ENCODE measurements at regions not wholly inside any gene's neighbourhood (a gene's known extent, or its start where the extent isn't known, plus 50 kb on each side); places are given as distances from the start of the nearest gene placed in this dataset.

DNA sequence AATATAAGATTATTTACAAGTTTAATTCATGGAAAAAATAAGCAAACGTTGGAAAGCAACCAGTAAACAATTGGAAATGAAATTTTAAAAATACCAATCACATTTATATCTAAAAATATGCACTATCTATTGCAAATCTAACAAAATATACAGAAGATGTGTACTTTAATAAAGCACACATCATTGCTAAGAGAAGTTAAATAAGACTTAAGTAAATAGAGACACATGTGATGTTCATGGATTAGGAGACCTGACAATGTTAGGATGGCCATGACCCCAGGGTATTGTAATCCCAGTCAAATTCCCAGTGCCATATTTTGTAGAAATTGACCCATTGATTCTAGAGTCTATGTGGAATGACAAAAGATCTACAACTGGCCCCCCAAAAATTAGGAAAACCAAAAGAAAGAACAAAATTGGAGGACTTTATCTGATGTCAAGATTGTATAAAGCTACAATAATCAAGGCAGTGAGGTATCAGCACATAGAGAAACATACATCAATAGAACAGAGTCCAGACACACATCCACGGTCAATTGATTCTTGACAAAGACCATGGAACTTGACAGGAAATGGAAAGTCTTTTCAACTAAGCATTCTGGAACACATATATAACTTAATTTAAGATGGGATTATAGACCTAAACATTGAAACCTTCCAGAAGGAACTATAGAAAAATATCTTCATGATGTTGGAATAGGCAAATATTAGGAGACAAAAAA is 90.8 kb upstream of the USP29 start:
- no peak overlapping the region for H3K9ac ChIP-seq (ENCODE audit: low read length)
- H3K27ac ChIP-seq (ENCODE audit: low read length), result no peak overlapping the region
- no peaks in the 10 kb centered on the region for H3K79me2 ChIP-seq (ENCODE audit: low read length)
- H4K20me1 ChIP-seq (ENCODE audit: insufficient read depth, low read length), result no peaks in the 10 kb centered on the region
- no peaks in the 10 kb centered on the region for H3K4me1 ChIP-seq (ENCODE audit: low read length)
- H3K27me3 ChIP-seq (replicated peaks; ENCODE audit: insufficient read depth, low read length), result no peaks in the 10 kb centered on the region
- H3K4me2 ChIP-seq (ENCODE audit: low read depth, low read length), result no peak overlapping the region
- TF ChIP-seq EZH2 (optimal IDR thresholded peaks at IDR 0.05; ENCODE audit: low read depth, low read length) (no peak), EZH2phosphoT487 (IDR thresholded peaks at IDR 0.05; ENCODE audit: low read length) (no peak)
- TF ChIP-seq, protein P1, sequence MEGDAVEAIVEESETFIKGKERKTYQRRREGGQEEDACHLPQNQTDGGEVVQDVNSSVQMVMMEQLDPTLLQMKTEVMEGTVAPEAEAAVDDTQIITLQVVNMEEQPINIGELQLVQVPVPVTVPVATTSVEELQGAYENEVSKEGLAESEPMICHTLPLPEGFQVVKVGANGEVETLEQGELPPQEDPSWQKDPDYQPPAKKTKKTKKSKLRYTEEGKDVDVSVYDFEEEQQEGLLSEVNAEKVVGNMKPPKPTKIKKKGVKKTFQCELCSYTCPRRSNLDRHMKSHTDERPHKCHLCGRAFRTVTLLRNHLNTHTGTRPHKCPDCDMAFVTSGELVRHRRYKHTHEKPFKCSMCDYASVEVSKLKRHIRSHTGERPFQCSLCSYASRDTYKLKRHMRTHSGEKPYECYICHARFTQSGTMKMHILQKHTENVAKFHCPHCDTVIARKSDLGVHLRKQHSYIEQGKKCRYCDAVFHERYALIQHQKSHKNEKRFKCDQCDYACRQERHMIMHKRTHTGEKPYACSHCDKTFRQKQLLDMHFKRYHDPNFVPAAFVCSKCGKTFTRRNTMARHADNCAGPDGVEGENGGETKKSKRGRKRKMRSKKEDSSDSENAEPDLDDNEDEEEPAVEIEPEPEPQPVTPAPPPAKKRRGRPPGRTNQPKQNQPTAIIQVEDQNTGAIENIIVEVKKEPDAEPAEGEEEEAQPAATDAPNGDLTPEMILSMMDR (IDR thresholded peaks at IDR 0.05; ENCODE audit: low read length), result no peak
- no peak for DNase-seq
- no peaks in the 10 kb centered on the region for H3K9me3 ChIP-seq (replicated peaks; ENCODE audit: insufficient read depth, low read length)
- no peaks in the 10 kb centered on the region for H3F3A ChIP-seq (ENCODE audit: insufficient read depth, low read length)
- no peaks in the 10 kb centered on the region for H3K9me2 ChIP-seq (replicated peaks; ENCODE audit: insufficient read depth, low read length)
- H3K36me3 ChIP-seq (replicated peaks; ENCODE audit: insufficient read depth, low read length), result no peaks in the 10 kb centered on the region
- H2AFZ ChIP-seq (ENCODE audit: low read length), result no peak overlapping the region
- H3K4me3 ChIP-seq (ENCODE audit: low read length), result no peak overlapping the region

GRCh38 chr19:57031106-57031505 is 88.7 kb upstream of the USP29 start:
- DNase-seq, result no peak
- no peaks in the 10 kb centered on the region for H3K9me3 ChIP-seq (replicated peaks; ENCODE audit: insufficient read depth, low read length)

DNA sequence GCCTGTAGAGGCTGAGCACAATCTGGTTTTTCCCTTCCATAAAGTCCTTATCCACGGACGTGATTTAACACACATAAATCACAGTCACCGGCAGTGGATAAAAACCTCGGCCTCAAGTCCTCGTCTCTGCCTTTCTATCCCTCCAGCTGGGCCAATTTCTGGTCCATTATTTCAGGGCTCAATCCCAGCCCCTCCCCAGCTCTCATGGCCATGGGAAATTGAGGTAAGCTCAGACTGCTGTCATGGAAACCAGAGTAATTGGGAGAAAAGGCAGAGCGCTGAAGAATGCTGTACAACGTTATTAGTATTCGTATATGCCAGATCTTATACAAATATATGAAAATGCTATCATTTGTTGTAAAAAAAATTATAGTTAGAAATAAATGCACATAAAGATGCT is 86.2 kb upstream of the USP29 start:
- no peaks in the 10 kb centered on the region for H3F3A ChIP-seq (ENCODE audit: insufficient read depth, low read length)
- H3K27me3 ChIP-seq (replicated peaks; ENCODE audit: insufficient read depth, low read length), result no peaks in the 10 kb centered on the region
- H3K9me2 ChIP-seq (replicated peaks; ENCODE audit: insufficient read depth, low read length), result no peaks in the 10 kb centered on the region
- H3K4me3 ChIP-seq (ENCODE audit: low read length), result no peak overlapping the region
- no peak overlapping the region for H2AFZ ChIP-seq (ENCODE audit: low read length)
- no peak overlapping the region for H3K27ac ChIP-seq (ENCODE audit: low read length)
- TF ChIP-seq EZH2 (optimal IDR thresholded peaks at IDR 0.05; ENCODE audit: low read depth, low read length), result no peak
- TF ChIP-seq EZH2phosphoT487 (IDR thresholded peaks at IDR 0.05; ENCODE audit: low read length), result no peak
- TF ChIP-seq, protein P1 (IDR thresholded peaks at IDR 0.05; ENCODE audit: low read length), result no peak
- DNase-seq, result no peak
- H4K20me1 ChIP-seq (ENCODE audit: insufficient read depth, low read length), result no peaks in the 10 kb centered on the region
- no peaks in the 10 kb centered on the region for H3K9me3 ChIP-seq (replicated peaks; ENCODE audit: insufficient read depth, low read length)
- no peak overlapping the region for H3K9ac ChIP-seq (ENCODE audit: low read length)
- no peak overlapping the region for H3K4me2 ChIP-seq (ENCODE audit: low read depth, low read length)
- no peaks in the 10 kb centered on the region for H3K79me2 ChIP-seq (ENCODE audit: low read length)
- no peaks in the 10 kb centered on the region for H3K36me3 ChIP-seq (replicated peaks; ENCODE audit: insufficient read depth, low read length)
- no peaks in the 10 kb centered on the region for H3K4me1 ChIP-seq (ENCODE audit: low read length)

More at GRCh38 chr19:57031106-57031505, 88.7 kb upstream of the USP29 start:
- no peak overlapping the region for H3K4me2 ChIP-seq (ENCODE audit: low read depth, low read length)
- H4K20me1 ChIP-seq (ENCODE audit: insufficient read depth, low read length), result no peaks in the 10 kb centered on the region
- no peaks in the 10 kb centered on the region for H3K27me3 ChIP-seq (replicated peaks; ENCODE audit: insufficient read depth, low read length)
- H3F3A ChIP-seq (ENCODE audit: insufficient read depth, low read length), result no peaks in the 10 kb centered on the region
- no peak overlapping the region for H3K4me3 ChIP-seq (ENCODE audit: low read length)
- no peak overlapping the region for H2AFZ ChIP-seq (ENCODE audit: low read length)
- TF ChIP-seq, protein P1 (IDR thresholded peaks at IDR 0.05; ENCODE audit: low read length), result no peak
- TF ChIP-seq EZH2 (optimal IDR thresholded peaks at IDR 0.05; ENCODE audit: low read depth, low read length) (no peak), EZH2phosphoT487 (IDR thresholded peaks at IDR 0.05; ENCODE audit: low read length) (no peak)
- no peaks in the 10 kb centered on the region for H3K9me2 ChIP-seq (replicated peaks; ENCODE audit: insufficient read depth, low read length)
- H3K79me2 ChIP-seq (ENCODE audit: low read length), result no peaks in the 10 kb centered on the region
- no peaks in the 10 kb centered on the region for H3K4me1 ChIP-seq (ENCODE audit: low read length)
- no peak overlapping the region for H3K9ac ChIP-seq (ENCODE audit: low read length)
- H3K27ac ChIP-seq (ENCODE audit: low read length), result no peak overlapping the region
- no peaks in the 10 kb centered on the region for H3K36me3 ChIP-seq (replicated peaks; ENCODE audit: insufficient read depth, low read length)
